ENCODE measurements at regions not wholly inside any gene's neighbourhood (a gene's known extent, or its start where the extent isn't known, plus 50 kb on each side); places are given as distances from the start of the nearest gene placed in this dataset.

DNA sequence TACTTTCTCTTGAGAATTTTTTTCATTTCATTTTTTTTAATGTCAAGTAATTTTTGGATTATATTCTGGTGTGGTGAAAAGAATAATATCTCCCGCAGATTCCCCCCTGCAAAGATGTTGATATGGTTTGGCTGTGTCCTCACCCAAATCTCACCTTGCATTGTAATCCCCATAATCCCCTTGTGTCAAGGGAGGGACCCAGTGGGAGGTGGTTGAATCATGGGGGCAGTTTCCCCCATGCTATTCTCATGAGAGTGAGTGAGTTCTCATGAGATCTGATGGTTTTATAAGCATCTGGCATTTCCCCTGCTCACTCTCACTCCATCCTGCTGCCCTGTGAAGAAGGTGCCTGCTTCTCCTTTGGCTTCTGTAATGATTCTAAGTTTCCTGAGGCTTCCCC lies 58.7 kb upstream of the PMEPA1 start:
- DNase-seq (ENCODE audit: low spot score) = no peak

DNA sequence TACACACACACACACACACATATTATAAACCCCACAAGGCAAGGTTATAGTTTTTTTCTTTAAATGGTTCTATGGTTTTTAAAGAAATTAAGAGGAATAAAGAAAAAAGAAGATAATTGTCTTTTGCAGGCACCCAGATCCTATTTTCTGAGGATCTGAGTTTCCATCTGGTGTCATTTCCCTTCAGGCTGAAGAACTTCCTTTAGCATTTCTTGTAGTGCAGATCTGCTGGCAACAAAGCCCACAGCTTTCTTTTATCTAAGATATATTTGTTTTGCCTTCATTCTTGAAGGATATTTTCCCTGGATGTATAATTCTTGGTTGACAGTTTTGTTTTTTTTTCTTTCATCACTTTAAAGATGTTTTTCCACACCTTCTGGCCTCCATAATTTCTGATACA lies 57.6 kb upstream of the PMEPA1 start:
- no peak for DNase-seq (ENCODE audit: low spot score)

DNA sequence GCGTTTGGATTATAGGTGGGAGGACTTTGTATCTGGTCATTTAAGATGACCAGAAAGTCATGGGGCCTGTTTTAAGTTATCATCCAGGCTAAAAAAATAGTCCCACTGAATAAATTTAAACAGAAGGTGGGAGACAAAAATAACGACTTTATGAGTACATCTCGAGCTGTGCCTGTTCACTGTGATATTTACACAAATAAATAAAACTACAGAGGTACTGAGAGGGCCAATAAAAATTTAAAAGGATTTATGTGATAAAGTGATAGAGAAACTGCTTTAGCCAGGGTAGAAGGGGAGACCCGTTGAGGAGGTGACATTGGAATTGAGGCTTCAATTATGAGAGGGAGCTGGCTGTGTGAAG lies 53.4 kb upstream of the PMEPA1 start:
- DNase-seq (ENCODE audit: low spot score) = no peak

DNA sequence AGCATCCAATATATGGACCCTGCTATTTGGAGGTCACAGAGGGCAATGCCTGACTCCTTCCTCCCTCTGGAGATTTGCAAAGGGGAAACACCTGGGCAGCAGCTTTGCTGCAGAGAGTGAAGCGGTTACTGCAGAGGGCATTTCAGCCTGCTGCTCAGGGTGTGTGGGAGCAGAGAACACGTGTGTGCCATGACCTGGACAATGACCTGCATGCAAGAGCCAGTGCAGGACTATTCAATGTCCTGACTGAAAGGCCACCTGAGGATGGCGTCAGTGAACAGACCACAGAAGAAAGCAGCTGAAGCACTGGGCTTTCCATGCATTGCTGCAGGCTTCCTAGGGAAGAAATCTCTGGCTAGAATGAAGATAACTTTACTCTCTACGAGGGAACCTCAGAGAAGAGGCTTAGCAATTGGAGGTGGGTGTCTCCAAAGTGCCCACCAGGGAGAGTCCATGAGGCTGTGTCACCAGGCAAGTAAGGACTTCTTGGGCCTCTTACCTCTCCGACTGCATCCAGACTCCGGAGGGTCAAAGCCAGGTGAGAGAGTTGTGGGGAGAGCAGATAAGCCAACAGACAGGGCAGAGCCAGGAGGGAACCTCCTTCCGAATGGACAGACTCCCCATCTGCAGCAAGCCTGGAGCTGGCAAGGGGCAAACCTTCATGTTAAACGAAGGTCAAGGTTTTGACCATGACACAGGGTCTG lies 52.9 kb upstream of the PMEPA1 start:
- no peak for DNase-seq (ENCODE audit: low spot score)

DNA sequence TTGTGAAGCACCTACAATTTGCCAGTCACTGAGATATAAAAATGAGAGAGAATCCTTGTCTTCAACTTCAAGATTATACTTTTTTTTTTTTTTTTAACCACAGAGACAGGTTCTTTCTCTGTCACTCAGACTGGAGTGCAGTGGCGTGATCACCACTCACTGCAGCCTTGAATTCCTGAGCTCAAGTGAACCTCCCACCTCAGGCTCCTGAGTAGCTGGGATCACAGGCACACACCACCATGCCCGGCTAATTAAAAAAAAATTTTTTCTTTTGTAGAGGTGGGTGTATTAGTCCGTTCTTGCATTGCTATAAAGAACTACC lies 51.6 kb upstream of the PMEPA1 start:
- peak; percentile 16 for DNase-seq (ENCODE audit: low spot score)

DNA sequence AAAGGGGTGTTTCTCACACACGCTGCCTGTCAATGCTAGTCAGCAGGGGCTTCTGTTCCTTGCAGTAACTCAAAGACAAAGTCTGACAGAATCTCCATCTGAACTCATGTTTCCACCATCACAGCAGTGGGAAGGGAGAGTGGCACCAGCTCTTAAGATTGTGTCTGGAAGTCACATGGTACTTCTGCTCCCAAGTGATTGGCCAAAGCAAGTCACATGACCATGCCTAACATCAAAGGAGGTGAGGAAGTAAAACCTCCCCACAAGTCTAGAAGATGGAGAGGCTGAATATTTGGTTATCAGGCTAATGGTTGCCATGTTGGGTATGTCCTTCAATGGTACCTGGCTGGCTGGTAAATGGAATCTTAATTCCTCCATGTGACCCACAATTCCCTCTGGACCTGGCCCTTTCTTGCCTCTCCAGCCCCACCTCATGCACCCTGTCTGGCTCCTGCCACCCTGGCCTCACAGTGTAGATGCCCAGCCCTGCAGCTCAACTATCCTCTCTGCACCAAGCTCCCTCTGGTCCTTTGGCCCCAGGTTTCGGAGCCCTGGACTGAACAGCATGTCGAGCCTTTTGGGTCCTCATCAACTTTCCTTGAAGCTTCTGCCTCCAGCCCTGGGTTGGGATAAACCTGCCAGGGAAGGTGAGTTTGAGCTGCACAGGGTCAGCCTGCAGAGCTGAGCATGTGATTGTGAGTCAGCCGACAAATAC lies 51.0 kb upstream of the PMEPA1 start:
- DNase-seq (ENCODE audit: low spot score) = no peak

DNA sequence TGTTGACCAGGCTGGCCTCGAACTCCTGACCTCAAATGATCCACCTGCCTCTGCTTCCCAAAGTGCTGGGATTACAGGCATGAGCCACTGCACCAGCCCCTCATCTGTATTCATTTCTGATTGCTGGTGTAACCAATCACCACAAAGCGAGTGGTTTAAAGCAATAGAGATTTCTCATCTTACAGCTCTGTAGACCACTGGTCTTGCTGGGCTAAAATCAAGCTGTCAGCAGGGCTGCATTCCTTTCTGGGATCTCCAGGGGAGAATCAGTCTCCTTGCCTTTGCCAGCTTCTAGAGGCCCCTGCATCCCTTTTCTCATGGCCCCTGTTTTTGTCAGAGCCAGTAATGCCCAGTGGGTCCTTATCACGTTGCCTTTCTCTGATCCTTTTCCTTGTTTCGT lies 49.9 kb upstream of the PMEPA1 start:
- DNase-seq (ENCODE audit: low spot score) = no peak
